GM12878 (cell line): ENCODE measurements at regions not wholly inside any gene's neighbourhood (a gene's known extent, or its start where the extent isn't known, plus 50 kb on each side); places are given as distances from the start of the nearest gene placed in this dataset.

Experiments used
- ATAC-seq: fragments of 200-7000 bp; cut with Tn5 transposase; 3 replicates; pipeline ENCODE4 v1.9.1; 2020; ENCODE audit warnings: mild to moderate bottlenecking, moderate library complexity
- BruUV-seq: library from RNA; stranded (reverse); fragments of 400-500 nt; replicated peaks from 2 replicates; lab custom pipeline; 2021; lab: Mats Ljungman, UMichigan
- CTCF ChIA-PET: fragments of 300-600 bp; sonication (Branson Sonifier 250); formaldehyde crosslinking; extraction: SDS; loops from one replicate; lab custom pipeline; 2021; ENCODE audit warnings: inconsistent platforms; lab: Yijun Ruan, JAX
- POLR2A ChIA-PET: fragments of 350-600 bp; formaldehyde crosslinking; extraction: SDS; loops from one replicate; lab custom pipeline; 2021; ENCODE audit warnings: inconsistent platforms; lab: Charles Lee
- RAD21 ChIA-PET: fragments of 300-600 bp; sonication (Branson Sonifier 250); formaldehyde crosslinking; loops from one replicate; lab custom pipeline; 2023; ENCODE audit warnings: antibody characterized with exemption; ENCODE audit not compliant: unreplicated experiment; lab: Charles Lee
- SMC1A ChIA-PET: fragments of 300-600 bp; sonication (Branson Sonifier 250); formaldehyde crosslinking; loops from one replicate; lab custom pipeline; 2023; ENCODE audit not compliant: unreplicated experiment, uncharacterized antibody; lab: Charles Lee
- DNase-seq: peaks from one replicate; pipeline ENCODE4 v3.0.0-alpha.2; 2011; ENCODE audit warnings: low read depth, low spot score
- FAIRE-seq: peaks from 3 replicates; lab custom pipeline; 2011; peaks lifted over from hg19 to GRCh38; lab: Jason Lieb, UNC
- H2AFZ ChIP-seq: 2 replicates; pipeline ENCODE4 v1.6.0; 2011; ENCODE audit warnings: low read depth, low read length, control low read depth; ENCODE audit not compliant: control insufficient read depth
- H3K27ac ChIP-seq: 2 replicates; pipeline ENCODE4 v1.5.1; 2011; ENCODE audit warnings: control low read depth; ENCODE audit not compliant: control insufficient read depth, insufficient read depth
- H3K27me3 ChIP-seq, 2 experiments: replicated peaks in 1 of 2; 2 replicates each; pipeline versions ENCODE4 v1.6.0 to v1.6.1; 2011; ENCODE audit warnings: low read length in 1 of 2; ENCODE audit not compliant: control insufficient read depth in 2 of 2, insufficient read depth in 2 of 2
- H3K36me3 ChIP-seq, 2 experiments: 2 replicates each; pipeline ENCODE4 v1.5.1; 2011; ENCODE audit warnings: low read length in 1 of 2; ENCODE audit not compliant: control insufficient read depth in 2 of 2, insufficient read depth in 2 of 2
- H3K4me1 ChIP-seq: 2 replicates; pipeline ENCODE4 v1.6.1; 2011; ENCODE audit warnings: mild to moderate bottlenecking, low read length, moderate library complexity, mixed read lengths; ENCODE audit not compliant: control insufficient read depth, insufficient read depth
- H3K4me2 ChIP-seq: 2 replicates; pipeline ENCODE4 v1.6.0; 2011; ENCODE audit warnings: control low read depth; ENCODE audit not compliant: control insufficient read depth, insufficient read depth
- H3K4me3 ChIP-seq: fragments of 200-600 bp; sonication (generic); 2 replicates; pipeline ENCODE4 v1.5.1; 2016
- H3K79me2 ChIP-seq: 2 replicates; pipeline ENCODE4 v1.6.0; 2011; ENCODE audit warnings: low read length; ENCODE audit not compliant: control insufficient read depth, insufficient read depth
- H3K9ac ChIP-seq: 2 replicates; pipeline ENCODE4 v1.8.0; 2011; ENCODE audit warnings: low read length, control low read depth, mixed read lengths; ENCODE audit not compliant: control insufficient read depth, insufficient read depth
- H3K9me3 ChIP-seq: replicated peaks from 3 replicates; pipeline ENCODE4 v1.5.1; 2011; ENCODE audit warnings: mild to moderate bottlenecking, low read length; ENCODE audit not compliant: control insufficient read depth, insufficient read depth
- H4K20me1 ChIP-seq: 2 replicates; pipeline ENCODE4 v1.6.0; 2011; ENCODE audit not compliant: control insufficient read depth, insufficient read depth
- EED ChIP-seq: sonication (generic); IDR thresholded peaks from 2 replicates; pipeline ENCODE4 v1.6.1; 2016; ENCODE audit warnings: antibody characterized with exemption, low read depth
- EGR1 ChIP-seq, 2 experiments: IDR thresholded peaks; 1 replicate in 1 of 2; 2 replicates in 1 of 2; pipeline ENCODE4 v1.6.1; 2011 to 2012; ENCODE audit warnings: low read depth in 2 of 2, low read length in 2 of 2, borderline replicate concordance in 1 of 2, mild to moderate bottlenecking in 1 of 2, moderate library complexity in 1 of 2
- MTA2 ChIP-seq: fragments of 450-650 bp; IDR thresholded peaks from 2 replicates; pipeline ENCODE4 v1.6.1; 2016; ENCODE audit warnings: low read depth, mild to moderate bottlenecking, moderate library complexity
- MTA3 ChIP-seq: IDR thresholded peaks from 2 replicates; pipeline ENCODE4 v1.6.1; 2012; ENCODE audit warnings: low read length, inconsistent platforms, borderline replicate concordance
- RFX5 ChIP-seq: IDR thresholded peaks from 2 replicates; pipeline ENCODE4 v1.6.1; 2011; ENCODE audit warnings: low read depth, low read length, improper control_type of control experiment
- ZNF622 ChIP-seq: fragments of 450-650 bp; IDR thresholded peaks from 2 replicates; pipeline ENCODE4 v1.6.1; 2017; ENCODE audit warnings: mild to moderate bottlenecking, inconsistent platforms
- WGBS: methylation state at CpG from one replicate; pipeline ENCODE4 v1.1.6; 2016; ENCODE audit warnings: low lambda C conversion rate; ENCODE audit not compliant: insufficient replicate concordance, insufficient coverage; ENCODE audit errors: missing lambda C conversion rate; 5-methylcytosine and 5-hydroxymethylcytosine counted together
- in situ Hi-C: fragments of 300-500 bp; cut with MboI; formaldehyde crosslinking; loops from 9 replicates; pipeline ENCODE4 v1.14.3; 2018; ENCODE audit warnings: mixed read lengths
- intact Hi-C: fragments of 100-400 bp; cut with micrococcal nuclease; formaldehyde crosslinking; loops from one replicate; pipeline ENCODE4 v1.14.2; 2022; ENCODE audit not compliant: unreplicated experiment
- TF ChIP-seq, protein P1 (sequence below): IDR thresholded peaks from 2 replicates; pipeline ENCODE4 v1.6.1; 2012; ENCODE audit warnings: low read length, inconsistent platforms

DNA sequence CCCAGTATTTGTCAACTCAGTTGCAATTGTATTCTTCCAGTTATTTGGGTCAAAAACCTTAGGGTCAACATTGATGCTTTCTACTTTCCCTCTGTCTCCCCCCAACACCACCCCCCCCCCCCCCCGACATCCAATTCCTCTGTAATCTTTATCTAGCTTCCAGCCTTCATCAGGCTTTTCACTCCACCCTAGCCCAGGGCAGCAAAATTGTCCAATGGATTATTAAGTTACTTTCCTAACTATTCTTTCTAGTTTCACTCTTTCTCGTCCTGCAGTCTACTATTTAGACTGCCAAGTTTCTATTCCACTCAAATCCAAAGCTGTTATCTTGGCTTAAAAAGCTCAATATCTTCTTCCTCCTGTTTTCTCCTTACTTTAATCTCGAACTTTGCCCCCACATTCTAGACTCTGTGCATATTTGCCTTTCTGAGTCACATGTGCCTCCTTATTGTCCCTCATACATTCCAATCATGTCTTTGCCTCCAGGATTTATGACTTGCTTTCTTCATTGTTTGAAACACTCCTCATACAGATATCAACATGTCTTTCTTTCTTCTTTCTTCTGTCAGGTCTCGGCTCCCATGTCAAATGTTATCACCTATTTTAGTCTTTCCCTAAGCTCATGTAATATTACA is 196.6 kb upstream of the TMEM196 start:
- ATAC-seq (no peak), DNase-seq (no peak), FAIRE-seq (no peak)
- H3K4me1 ChIP-seq = no peaks in the 10 kb centered on the region
- in situ Hi-C loops (no loop called here), intact Hi-C loops (no loop called here)
- H3K4me3 ChIP-seq = no peak overlapping the region
- H3K27ac ChIP-seq = no peak overlapping the region
- no TSS peak for BruUV-seq
- no peaks in the 10 kb centered on the region for H4K20me1 ChIP-seq
- SMC1A ChIA-PET = interaction anchor here (1.0 to 1.5 kb wide), 2 partner anchors 9 to 222 kb away, joined by 3 to 4 read pairs; no protein-coding TSS in a partner anchor
- WGBS = 4% methylated on average over 4 of the region's 4 CpGs
- POLR2A ChIA-PET = no interaction called here
- H3K9ac ChIP-seq = no peak overlapping the region
- H3K9me3 ChIP-seq = no peaks in the 10 kb centered on the region
- RAD21 ChIA-PET = interaction anchor here (0.6 kb wide), 1 partner anchor 184 kb away, joined by 3 read pairs; no protein-coding TSS in a partner anchor
- H3K36me3 ChIP-seq = no peaks in the 10 kb centered on the region
- no peak overlapping the region for H3K4me2 ChIP-seq
- TF ChIP-seq, protein P1, sequence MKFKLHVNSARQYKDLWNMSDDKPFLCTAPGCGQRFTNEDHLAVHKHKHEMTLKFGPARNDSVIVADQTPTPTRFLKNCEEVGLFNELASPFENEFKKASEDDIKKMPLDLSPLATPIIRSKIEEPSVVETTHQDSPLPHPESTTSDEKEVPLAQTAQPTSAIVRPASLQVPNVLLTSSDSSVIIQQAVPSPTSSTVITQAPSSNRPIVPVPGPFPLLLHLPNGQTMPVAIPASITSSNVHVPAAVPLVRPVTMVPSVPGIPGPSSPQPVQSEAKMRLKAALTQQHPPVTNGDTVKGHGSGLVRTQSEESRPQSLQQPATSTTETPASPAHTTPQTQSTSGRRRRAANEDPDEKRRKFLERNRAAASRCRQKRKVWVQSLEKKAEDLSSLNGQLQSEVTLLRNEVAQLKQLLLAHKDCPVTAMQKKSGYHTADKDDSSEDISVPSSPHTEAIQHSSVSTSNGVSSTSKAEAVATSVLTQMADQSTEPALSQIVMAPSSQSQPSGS = no peak
- TF ChIP-seq EED (no peak), MTA3 (no peak), RFX5 (no peak), MTA2 (no peak)
- TF ChIP-seq, all 136 proteins: peak for 0
- H3K79me2 ChIP-seq = no peaks in the 10 kb centered on the region
- no peaks in the 10 kb centered on the region for H3K27me3 ChIP-seq
- CTCF ChIA-PET = interaction anchor here (2.6 kb wide), 1 partner anchor 628 kb away, joined by 6 read pairs; no protein-coding TSS in a partner anchor
- H2AFZ ChIP-seq = no peak overlapping the region

GRCh38 chr7:19964246-19964645 is 190.8 kb upstream of the TMEM196 start:
- Histone ChIP-seq H3K4me1 (no peaks in the 10 kb centered on the region), H3K9me3 (no peaks in the 10 kb centered on the region), H3K4me3 (no peak overlapping the region), H3K27me3 (no peaks in the 10 kb centered on the region), H3K36me3 (no peaks in the 10 kb centered on the region), H3K9ac (no peak overlapping the region), H2AFZ (no peak overlapping the region), H3K4me2 (no peak overlapping the region), H3K27ac (no peak overlapping the region), H4K20me1 (no peaks in the 10 kb centered on the region), H3K79me2 (no peaks in the 10 kb centered on the region)
- RAD21 ChIA-PET = no interaction called here
- ATAC-seq (no peak), FAIRE-seq (no peak), DNase-seq (no peak)
- in situ Hi-C loops = no loop called here
- TF ChIP-seq, protein P1 = no peak
- TF ChIP-seq ZNF622 = no peak
- TF ChIP-seq EGR1 (IDR thresholded peaks at IDR 0.05; ENCODE audit: borderline replicate concordance in 1 of 2, low read depth in 2 of 2, low read length in 2 of 2) = no peak
- WGBS = 46% methylated on average over 2 of the region's 2 CpGs
- no TSS peak for BruUV-seq
- CTCF ChIA-PET = no interaction called here
- intact Hi-C loops = no loop called here
- SMC1A ChIA-PET = interaction anchor here (1.0 to 1.1 kb wide), 2 partner anchors 12 to 15 kb away, joined by 3 read pairs; no protein-coding TSS in a partner anchor
- POLR2A ChIA-PET = no interaction called here
